Astrocyte of the cerebellum (primary cell): ENCODE measurements at regions not wholly inside any gene's neighbourhood (a gene's known extent, or its start where the extent isn't known, plus 50 kb on each side); places are given as distances from the start of the nearest gene placed in this dataset.

Experiments used
- DNase-seq: peaks from one replicate; pipeline ENCODE4 v3.0.0-alpha.2; 2011; ENCODE audit warnings: low read depth
- H3K4me3 ChIP-seq: 2 replicates; pipeline ENCODE4 v1.5.1; 2011; ENCODE audit warnings: mild to moderate bottlenecking, low read depth, low read length, moderate library complexity
- CTCF ChIP-seq: IDR thresholded peaks from 2 replicates; pipeline ENCODE4 v1.5.1; 2012; ENCODE audit warnings: low read length, low read depth, moderate library complexity, mild to moderate bottlenecking; ENCODE audit errors: missing control alignments
- in situ Hi-C: cut with HindIII; loops from 2 replicates; pipeline ENCODE4 v1.10.0; 2017; ENCODE audit warnings: low sequenced_read_pairs

- TF ChIP-seq CTCF: no peak
- in situ Hi-C loops: no loop called here
These were observed 131.7 kb downstream of the MYCN start for GRCh38 chr2:16071865-16072637.

GRCh38 chr2:16071039-16071864, 130.9 kb downstream of the MYCN start:
- DNase-seq: no peak
- no peak overlapping the region for H3K4me3 ChIP-seq
- no peak for TF ChIP-seq CTCF
- in situ Hi-C loops: no loop called here

More at GRCh38 chr2:16071865-16072637, 131.7 kb downstream of the MYCN start:
- no peak for DNase-seq
- H3K4me3 ChIP-seq: no peak overlapping the region

DNA sequence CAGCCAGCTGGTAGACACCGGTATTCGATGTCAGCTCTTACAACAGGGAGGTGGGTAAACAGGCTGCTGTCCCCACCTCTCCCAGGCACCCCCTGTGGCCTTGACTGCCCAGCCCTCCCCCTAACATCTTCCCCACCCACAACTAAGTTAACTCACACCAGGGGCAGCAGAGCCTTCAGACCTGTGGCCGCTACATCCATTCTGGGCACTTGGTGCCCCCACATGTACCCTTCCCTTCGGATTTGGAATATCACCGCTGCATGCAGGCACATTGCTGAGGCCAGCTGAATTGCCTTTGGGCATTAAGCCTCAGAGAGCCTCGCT, 130.3 kb downstream of the MYCN start:
- no peak for DNase-seq
- H3K4me3 ChIP-seq: no peak overlapping the region
- no peak for TF ChIP-seq CTCF
- in situ Hi-C loops: no loop called here

GRCh38 chr2:16069933-16070647, 129.7 kb downstream of the MYCN start:
- no peak for TF ChIP-seq CTCF
- in situ Hi-C loops: no loop called here
- no peak for DNase-seq
- H3K4me3 ChIP-seq: no peak overlapping the region

- no peak overlapping the region for H3K4me3 ChIP-seq
- TF ChIP-seq CTCF: no peak
- no peak for DNase-seq
- in situ Hi-C loops: no loop called here
These were observed 129.2 kb downstream of the MYCN start for GRCh38 chr2:16069663-16069932.

GRCh38 chr2:16068552-16068940, 128.2 kb downstream of the MYCN start:
- no peak for DNase-seq
- in situ Hi-C loops: no loop called here
- no peak for TF ChIP-seq CTCF
- no peak overlapping the region for H3K4me3 ChIP-seq
